ENCODE measurements at regions not wholly inside any gene's neighbourhood (a gene's known extent, or its start where the extent isn't known, plus 50 kb on each side); places are given as distances from the start of the nearest gene placed in this dataset.
"Not testable (repeated sequence)": the region's sequence is repeated elsewhere in the genome, so short reads cannot be mapped to it uniquely, and the experiment has no call there.

DNA sequence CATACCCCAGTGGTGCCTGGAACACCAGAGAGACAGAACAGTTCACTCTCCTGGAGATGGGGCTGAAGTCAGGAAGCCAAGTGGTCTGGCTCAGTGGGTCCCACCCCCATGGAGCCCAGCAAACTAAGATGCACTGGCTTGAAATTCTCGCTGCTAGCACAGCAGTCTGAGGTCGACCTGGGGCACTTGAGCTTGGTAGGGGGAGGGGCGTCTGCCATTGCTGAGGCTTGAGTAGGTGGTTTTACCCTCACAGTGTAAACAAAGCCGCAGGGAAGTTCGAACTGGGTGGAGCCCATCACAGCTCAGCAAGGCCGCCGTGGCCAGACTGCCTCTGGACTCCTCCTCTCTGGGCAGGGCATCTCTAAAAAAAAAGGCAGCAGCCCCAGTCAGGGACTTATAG, 272.0 kb downstream of the KLF13 start:
- DNase-seq (ENCODE audit: low read depth), result no peak

- no peak for DNase-seq (ENCODE audit: low read depth)
These were observed 278.9 kb downstream of the KLF13 start for GRCh38 chr15:31605467-31605931.

- no peak for DNase-seq (ENCODE audit: low read depth)
These were observed 279.6 kb downstream of the KLF13 start for GRCh38 chr15:31606194-31606669.

DNA sequence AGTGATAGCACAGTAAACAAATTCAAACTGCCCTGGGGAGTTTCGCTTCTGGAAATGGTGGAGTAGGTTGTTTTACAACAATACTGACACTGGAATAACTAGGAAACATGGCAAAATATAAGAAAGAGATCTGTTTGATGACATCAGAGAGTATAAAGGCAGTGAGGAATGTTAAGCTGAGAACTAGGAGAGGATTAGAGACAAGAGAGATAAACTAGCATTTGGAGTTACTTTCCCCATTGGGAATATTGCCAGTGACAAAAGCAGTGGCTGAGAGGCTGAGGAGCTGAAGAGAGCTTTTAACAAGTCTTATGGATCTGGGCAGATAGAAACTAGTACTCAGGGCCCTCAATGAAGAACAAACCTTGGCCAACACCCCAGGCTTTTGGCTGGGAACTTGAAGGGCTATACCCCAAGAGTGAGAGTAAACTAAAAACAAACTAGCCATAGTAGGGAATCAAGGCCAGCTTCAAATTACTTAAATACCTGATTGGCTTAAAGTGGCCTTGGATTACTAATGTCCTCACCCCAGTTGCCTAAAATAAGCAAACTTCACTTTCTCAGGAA, 280.4 kb downstream of the KLF13 start:
- no peak for DNase-seq (ENCODE audit: low read depth)

GRCh38 chr15:31607656-31608055, 281.0 kb downstream of the KLF13 start:
- DNase-seq (ENCODE audit: low read depth), result no peak

- DNase-seq (ENCODE audit: low read depth), result no peak
These were observed 282.6 kb downstream of the KLF13 start for GRCh38 chr15:31609258-31609681.

DNA sequence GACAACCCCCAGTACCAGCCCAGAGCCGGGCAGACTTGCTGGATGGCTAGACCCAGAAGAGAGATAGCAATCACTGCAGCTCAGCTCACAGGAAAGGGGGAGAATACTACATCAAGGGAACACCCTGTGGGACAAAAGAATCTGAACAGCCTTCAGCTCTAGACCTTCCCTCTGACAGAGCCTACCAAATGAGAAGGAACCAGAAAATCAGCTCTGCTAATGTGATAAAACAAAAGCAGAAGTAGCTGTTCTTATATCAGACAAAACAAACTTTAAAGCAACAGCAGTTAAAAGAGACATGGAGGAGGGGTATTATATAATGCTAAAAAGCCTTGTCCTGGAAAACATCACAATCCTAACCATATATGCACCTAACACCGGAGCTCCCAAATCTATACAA, 283.3 kb downstream of the KLF13 start:
- no peak for DNase-seq (ENCODE audit: low read depth)

DNA sequence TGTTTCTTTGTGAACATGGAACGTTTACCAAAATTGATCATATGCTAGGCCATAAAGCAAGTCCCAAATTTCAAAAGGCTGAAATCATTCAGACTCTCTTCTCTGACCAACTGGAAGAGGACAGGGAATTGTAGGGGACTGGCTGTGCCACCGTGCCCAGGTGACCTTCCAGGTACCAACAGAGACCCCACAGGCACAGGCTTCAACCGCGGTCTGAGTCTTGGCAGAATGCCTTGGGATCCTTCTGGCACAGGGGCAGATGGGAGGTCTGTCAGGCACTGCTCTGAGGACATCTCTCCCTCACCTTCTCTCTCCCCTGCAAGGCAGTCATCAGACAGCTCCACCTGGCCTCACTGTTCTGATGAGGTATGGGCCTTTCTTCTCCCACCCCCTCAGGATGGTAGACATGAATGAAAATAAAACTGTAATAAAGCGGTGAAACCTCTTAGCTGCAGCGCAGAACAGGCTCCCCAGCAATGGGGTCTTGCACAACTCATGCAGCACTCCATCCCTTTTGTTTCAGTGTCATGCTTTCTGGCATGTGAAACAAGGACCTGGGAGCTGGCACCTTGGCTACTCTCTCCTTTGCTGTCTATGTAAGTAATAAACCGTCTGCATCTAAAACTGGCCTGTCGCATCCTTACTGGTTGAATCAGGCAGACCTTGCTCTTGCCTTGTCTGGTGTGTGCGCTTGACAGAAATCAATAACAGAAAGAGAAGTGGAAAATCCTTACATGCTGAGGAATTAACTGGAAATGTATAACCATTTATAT, 289.2 kb downstream of the KLF13 start:
- no peak for DNase-seq (ENCODE audit: low read depth)

DNA sequence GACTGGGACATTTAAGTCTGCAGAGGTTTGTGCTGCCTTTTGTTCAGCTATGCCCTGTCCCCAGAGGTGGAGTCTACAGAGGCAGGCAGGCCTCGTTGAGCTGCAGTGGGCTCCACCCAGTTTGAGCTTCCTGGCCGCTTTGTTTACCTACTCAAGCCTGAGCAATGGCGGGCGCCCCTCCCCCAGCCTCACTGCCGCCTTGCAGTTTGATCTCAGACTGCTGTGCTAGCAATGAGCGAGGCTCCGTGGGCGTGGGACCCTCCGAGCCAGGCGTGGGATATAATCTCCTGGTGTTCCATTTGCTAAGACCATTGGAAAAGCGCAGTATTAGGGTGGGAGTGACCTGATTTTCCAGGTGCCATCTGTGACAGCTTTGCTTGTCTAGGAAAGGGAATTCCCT, 296.7 kb downstream of the KLF13 start:
- not testable (repeated sequence) for DNase-seq (ENCODE audit: low read depth)

DNA sequence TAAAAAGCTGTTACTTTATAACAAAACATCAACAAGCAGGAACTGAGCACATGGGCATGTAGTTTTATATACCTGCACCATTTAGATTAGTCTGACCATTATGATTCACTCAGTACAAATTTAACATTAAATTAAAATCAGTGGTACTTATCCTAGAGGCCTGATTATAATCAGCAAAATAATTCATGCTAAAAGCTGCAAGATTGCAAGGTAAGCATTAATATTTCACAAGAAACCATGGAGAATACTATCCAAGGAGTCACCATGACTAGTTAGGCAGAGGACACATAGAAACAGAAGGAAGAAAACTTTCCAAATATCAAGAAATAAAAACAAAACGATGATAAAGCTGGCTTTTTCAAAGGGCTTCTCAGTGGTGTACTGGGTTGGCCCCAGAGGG, 297.5 kb downstream of the KLF13 start:
- DNase-seq (ENCODE audit: low read depth), result not testable (repeated sequence)

GRCh38 chr15:31635715-31636114, 309.1 kb downstream of the KLF13 start:
- not testable (repeated sequence) for DNase-seq (ENCODE audit: low read depth)

GRCh38 chr15:31636911-31637310, 310.3 kb downstream of the KLF13 start:
- DNase-seq (ENCODE audit: low read depth), result not testable (repeated sequence)

DNA sequence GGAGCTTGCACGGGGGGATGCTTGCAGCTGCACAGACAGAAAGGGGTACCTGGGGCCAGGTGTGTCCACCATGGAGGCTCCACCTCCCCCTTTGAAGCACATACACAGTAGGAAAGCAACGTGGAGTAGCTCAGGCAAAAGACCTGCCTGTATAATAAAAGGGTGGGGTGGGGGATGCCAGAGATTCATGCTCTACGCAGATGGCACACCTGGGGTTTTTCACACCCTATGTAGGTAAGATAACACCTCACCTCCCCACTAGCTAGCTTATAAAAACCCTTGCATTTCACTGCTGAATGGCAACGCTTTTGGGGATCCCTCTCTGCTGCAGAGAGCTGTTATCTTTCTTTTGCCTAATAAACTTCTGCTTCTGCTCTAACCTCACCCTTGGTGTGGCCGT, 317.3 kb downstream of the KLF13 start:
- not testable (repeated sequence) for DNase-seq (ENCODE audit: low read depth)

- DNase-seq (ENCODE audit: low read depth), result not testable (repeated sequence)
These were observed 318.1 kb downstream of the KLF13 start for GRCh38 chr15:31644761-31645160.

DNA sequence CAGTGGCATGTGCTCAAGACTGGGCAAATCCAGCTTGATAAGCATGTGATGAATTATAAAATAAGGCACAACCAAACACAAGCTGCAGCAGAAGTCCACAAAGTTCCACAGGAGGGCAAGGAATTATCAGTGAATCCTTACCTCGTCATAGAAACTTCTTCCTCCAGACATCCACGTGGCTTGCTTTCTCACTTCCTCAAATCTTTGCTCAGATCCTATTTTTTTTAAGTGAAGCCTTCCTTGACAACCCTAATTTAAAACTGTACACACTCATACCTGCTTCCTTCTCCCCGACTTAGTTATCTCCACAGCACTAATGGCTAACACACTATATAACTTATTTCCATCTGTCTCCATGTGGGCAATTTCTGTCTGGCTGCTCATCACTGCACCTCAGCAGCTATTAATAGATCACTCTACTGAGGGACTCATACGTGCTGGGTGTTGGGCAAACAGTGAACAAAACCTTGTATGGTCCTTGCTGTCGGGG, 320.7 kb downstream of the KLF13 start:
- DNase-seq (ENCODE audit: low read depth), result not testable (repeated sequence)

- not testable (repeated sequence) for DNase-seq (ENCODE audit: low read depth)
These were observed 323.0 kb downstream of the KLF13 start for GRCh38 chr15:31649634-31650033.

GRCh38 chr15:31650055-31650701, 323.5 kb downstream of the KLF13 start:
- peak; percentile 36 for DNase-seq (ENCODE audit: low read depth)

GRCh38 chr15:31656915-31657314, 330.3 kb downstream of the KLF13 start:
- DNase-seq (ENCODE audit: low read depth), result not testable (repeated sequence)

GRCh38 chr15:31660816-31661215, 334.2 kb downstream of the KLF13 start:
- DNase-seq (ENCODE audit: low read depth), result no peak

- DNase-seq (ENCODE audit: low read depth), result not testable (repeated sequence)
These were observed 339.1 kb downstream of the KLF13 start for GRCh38 chr15:31665732-31666131.

DNA sequence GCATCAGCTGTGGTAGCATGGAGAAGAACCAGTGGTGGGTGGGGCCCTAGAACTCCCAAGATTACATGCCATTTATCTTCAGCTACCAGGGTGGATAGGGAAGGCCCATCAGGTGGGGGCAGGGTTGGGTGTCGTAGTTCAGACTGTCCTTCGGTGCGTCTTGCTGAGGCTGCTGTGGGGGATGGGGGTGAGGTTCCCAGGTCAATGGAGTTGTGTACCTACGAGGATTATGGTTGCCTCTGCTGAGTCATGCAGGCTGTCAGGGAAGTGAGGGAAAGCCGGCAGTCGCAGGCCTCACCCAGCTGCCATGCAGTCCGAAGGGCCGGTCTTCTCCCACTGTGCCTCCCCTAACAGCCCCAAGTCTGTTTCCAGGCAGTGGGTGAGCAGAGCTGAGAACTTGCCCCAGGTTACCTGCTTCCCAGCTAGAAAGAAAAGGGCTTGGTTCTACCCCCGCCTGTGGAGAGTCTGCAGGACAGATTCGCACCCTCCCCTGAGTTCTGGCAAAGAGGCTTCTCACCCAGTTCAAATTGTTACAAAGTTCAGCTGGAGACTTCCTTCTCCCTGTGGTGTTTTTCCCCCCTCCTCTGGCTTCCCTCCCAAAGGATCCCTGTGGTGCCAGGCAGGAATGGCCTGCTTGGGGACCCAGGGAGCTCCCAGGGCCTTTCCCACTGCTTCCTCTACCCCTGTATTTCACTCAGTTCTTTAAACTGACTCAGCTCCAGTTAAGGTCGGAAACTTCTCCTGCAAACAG, 342.7 kb downstream of the KLF13 start:
- not testable (repeated sequence) for DNase-seq (ENCODE audit: low read depth)

- not testable (repeated sequence) for DNase-seq (ENCODE audit: low read depth)
These were observed 346.6 kb downstream of the KLF13 start for GRCh38 chr15:31673263-31673662.

Measured in stimulated activated CD8-positive, alpha-beta memory T cell treated with anti-CD3 and anti-CD28 coated beads, Interleukin-4, amount 100 ng/mL, for 24 hours (primary cell).